PC-3 (cell line): ENCODE measurements at regions not wholly inside any gene's neighbourhood (a gene's known extent, or its start where the extent isn't known, plus 50 kb on each side); places are given as distances from the start of the nearest gene placed in this dataset.

ENCODE experiments used
- EZH2phosphoT487 ChIP-seq: fragments of 300-600 bp; sonication (generic); IDR thresholded peaks from 2 replicates; pipeline ENCODE4 v1.6.1; 2018; ENCODE audit warnings: mild to moderate bottlenecking, antibody characterized with exemption, low read length, borderline replicate concordance
- TF ChIP-seq, protein P1 (sequence below): fragments of 300-600 bp; sonication (generic); conservative IDR thresholded peaks from 2 replicates; pipeline ENCODE4 v1.5.1; 2017; ENCODE audit warnings: antibody characterized with exemption, low read depth, mild to moderate bottlenecking, low read length

DNA sequence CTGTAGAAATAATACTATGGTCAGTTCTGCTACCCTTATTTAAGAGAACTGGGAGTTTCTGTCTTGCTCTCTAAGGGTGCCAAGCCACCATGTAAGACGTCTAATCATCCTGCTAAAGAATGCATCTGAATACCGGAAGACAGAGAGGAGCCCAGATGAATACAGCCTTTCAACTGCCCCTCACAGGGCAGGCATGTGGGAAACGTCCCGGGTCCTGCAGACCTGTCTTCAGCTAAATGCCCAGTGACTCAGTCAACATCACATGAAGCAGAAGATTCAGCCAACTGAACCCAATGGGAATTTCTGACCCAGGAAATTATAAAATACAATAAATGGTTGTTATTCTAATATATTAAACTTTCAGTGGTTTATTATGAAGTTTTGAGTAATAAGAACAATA lies 2141.0 kb upstream of the AGA start:
- TF ChIP-seq, protein P1, sequence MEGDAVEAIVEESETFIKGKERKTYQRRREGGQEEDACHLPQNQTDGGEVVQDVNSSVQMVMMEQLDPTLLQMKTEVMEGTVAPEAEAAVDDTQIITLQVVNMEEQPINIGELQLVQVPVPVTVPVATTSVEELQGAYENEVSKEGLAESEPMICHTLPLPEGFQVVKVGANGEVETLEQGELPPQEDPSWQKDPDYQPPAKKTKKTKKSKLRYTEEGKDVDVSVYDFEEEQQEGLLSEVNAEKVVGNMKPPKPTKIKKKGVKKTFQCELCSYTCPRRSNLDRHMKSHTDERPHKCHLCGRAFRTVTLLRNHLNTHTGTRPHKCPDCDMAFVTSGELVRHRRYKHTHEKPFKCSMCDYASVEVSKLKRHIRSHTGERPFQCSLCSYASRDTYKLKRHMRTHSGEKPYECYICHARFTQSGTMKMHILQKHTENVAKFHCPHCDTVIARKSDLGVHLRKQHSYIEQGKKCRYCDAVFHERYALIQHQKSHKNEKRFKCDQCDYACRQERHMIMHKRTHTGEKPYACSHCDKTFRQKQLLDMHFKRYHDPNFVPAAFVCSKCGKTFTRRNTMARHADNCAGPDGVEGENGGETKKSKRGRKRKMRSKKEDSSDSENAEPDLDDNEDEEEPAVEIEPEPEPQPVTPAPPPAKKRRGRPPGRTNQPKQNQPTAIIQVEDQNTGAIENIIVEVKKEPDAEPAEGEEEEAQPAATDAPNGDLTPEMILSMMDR, result no peak
- no peak for TF ChIP-seq EZH2phosphoT487
